ENCODE measurements at regions not wholly inside any gene's neighbourhood (a gene's known extent, or its start where the extent isn't known, plus 50 kb on each side); places are given as distances from the start of the nearest gene placed in this dataset.

DNA sequence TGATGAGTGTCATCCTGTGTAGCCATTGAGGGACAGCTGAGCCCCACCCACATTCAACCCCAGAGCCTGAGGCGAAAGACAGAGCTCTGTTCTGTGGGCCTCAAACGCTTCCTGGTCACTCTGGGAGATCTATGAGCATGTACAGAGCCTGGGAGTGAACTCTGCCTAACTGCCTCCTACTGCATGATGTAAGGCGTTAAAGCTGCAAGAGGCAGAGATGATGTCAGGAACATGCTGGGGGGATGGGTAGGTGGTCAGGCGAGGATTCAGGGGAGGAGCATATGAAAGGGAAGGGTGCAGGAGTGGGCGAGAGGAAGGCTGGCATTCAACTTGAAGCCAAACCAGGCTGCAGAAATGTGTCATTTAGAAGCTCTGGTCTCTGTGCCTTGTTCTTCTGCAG lies 181.0 kb downstream of the TFCP2L1 start:
- H3K4me3 ChIP-seq, result no peak overlapping the region
- H3K27ac ChIP-seq, result no peak overlapping the region
- intact Hi-C loops (cut with DNase I; ENCODE audit: low total_unique reads), result loop anchor here (10.0 kb wide), 1 partner anchor 231 kb away; no protein-coding TSS in a partner anchor
- H3K36me3 ChIP-seq, result no peaks in the 10 kb centered on the region
- WGBS, 5 donors, result 65 to 83% (median 74%) methylated on average over 4 to 5 of the region's 5 CpGs
- no peaks in the 10 kb centered on the region for H3K9me3 ChIP-seq
- TF ChIP-seq POLR2A (IDR thresholded peaks at IDR 0.05) (no peak), POLR2AphosphoS5 (IDR thresholded peaks at IDR 0.05) (no peak), EP300 (IDR thresholded peaks at IDR 0.05) (no peak)
- TF ChIP-seq, protein P1, sequence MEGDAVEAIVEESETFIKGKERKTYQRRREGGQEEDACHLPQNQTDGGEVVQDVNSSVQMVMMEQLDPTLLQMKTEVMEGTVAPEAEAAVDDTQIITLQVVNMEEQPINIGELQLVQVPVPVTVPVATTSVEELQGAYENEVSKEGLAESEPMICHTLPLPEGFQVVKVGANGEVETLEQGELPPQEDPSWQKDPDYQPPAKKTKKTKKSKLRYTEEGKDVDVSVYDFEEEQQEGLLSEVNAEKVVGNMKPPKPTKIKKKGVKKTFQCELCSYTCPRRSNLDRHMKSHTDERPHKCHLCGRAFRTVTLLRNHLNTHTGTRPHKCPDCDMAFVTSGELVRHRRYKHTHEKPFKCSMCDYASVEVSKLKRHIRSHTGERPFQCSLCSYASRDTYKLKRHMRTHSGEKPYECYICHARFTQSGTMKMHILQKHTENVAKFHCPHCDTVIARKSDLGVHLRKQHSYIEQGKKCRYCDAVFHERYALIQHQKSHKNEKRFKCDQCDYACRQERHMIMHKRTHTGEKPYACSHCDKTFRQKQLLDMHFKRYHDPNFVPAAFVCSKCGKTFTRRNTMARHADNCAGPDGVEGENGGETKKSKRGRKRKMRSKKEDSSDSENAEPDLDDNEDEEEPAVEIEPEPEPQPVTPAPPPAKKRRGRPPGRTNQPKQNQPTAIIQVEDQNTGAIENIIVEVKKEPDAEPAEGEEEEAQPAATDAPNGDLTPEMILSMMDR (IDR thresholded peaks at IDR 0.05), result no peak
- no peak for DNase-seq
- peaks cover 0 to 14% (median 0%) of the 10 kb centered on the region in 4 donors for H3K4me1 ChIP-seq
- H3K27me3 ChIP-seq, result peaks cover 0 to 6% (median 0%) of the 10 kb centered on the region in 3 donors

DNA sequence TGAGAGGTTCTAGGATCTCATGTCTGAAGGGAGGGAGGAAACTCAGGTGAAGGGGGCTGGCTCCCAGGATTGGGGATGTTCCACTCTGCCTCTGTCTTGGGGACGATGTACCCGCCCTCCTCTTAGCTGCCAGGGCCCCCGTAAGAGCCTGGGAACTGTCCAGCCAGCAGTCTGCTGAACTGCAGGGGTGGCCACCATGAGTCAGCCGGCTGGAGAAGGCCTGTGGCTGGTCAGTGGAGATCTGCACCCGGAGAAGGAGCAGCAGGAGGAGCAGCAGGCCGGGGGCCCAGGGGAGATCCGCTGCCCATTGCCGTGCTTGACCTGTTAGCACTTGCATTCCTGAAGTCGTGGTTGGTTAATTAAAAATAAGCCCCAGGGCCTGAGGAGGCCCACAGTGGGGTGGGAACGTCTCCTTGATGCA lies 180.3 kb downstream of the TFCP2L1 start:
- whole genome bisulfite sequencing, 5 donors, result 64 to 71% (median 67%) methylated on average over 9 to 10 of the region's 10 CpGs
- peak in 1 of 2 donors; percentile 51 for DNase-seq
- Histone ChIP-seq H3K36me3 (no peaks in the 10 kb centered on the region), H3K27ac (no peak overlapping the region), H3K9me3 (no peaks in the 10 kb centered on the region), H3K4me3 (no peak overlapping the region), H3K27me3 (peaks cover 0 to 6% (median 0%) of the 10 kb centered on the region in 3 donors), H3K4me1 (peaks cover 0 to 7% (median 0%) of the 10 kb centered on the region in 4 donors)
- intact Hi-C loops (cut with DNase I; ENCODE audit: low total_unique reads), result loop anchor here (10.0 kb wide), 1 partner anchor 230 kb away; no protein-coding TSS in a partner anchor
- TF ChIP-seq, protein P1 (IDR thresholded peaks at IDR 0.05), result no peak
- TF ChIP-seq EP300 (IDR thresholded peaks at IDR 0.05) (no peak), POLR2A (IDR thresholded peaks at IDR 0.05) (no peak), POLR2AphosphoS5 (IDR thresholded peaks at IDR 0.05) (no peak)

DNA sequence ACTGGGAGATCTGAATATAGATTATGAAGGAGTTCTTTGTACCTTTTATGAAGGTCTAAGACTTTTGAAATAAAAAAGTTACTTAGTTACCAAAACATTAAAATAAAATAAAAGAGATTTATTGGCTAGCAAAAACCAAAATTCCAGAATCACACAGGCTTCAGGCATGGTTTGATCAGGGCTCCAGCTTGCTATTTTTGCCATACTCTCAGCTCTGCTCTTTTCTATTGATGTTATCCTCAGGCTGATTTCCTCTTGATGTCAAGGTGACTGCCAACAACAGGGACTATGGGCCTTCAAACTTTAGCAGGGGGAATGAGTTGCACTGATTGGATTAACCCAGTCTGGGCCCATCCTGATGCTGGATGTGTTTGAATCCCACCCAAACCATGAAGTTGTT lies 174.1 kb downstream of the TFCP2L1 start:
- intact Hi-C loops (cut with DNase I; ENCODE audit: low total_unique reads), result no loop called here
- Histone ChIP-seq H3K4me3 (no peak overlapping the region), H3K27ac (no peak overlapping the region), H3K36me3 (no peaks in the 10 kb centered on the region), H3K9me3 (no peaks in the 10 kb centered on the region), H3K27me3 (no peaks in the 10 kb centered on the region), H3K4me1 (no peaks in the 10 kb centered on the region)
- TF ChIP-seq EP300 (IDR thresholded peaks at IDR 0.05), result no peak
- TF ChIP-seq, protein P1 (IDR thresholded peaks at IDR 0.05), result no peak
- TF ChIP-seq POLR2AphosphoS5 (IDR thresholded peaks at IDR 0.05), result no peak
- no peak for TF ChIP-seq POLR2A (IDR thresholded peaks at IDR 0.05)
- no peak for DNase-seq

- no peak for TF ChIP-seq POLR2A (IDR thresholded peaks at IDR 0.05)
- Histone ChIP-seq H3K27me3 (peaks cover 0 to 3% (median 3%) of the 10 kb centered on the region in 3 donors), H3K4me1 (no peaks in the 10 kb centered on the region), H3K36me3 (no peaks in the 10 kb centered on the region), H3K4me3 (no peak overlapping the region), H3K9me3 (no peaks in the 10 kb centered on the region), H3K27ac (no peak overlapping the region)
- WGBS, 5 donors, result 88 to 95% (median 92%) methylated on average over 7 of the region's 7 CpGs
- DNase-seq, result no peak
- intact Hi-C loops (cut with DNase I; ENCODE audit: low total_unique reads), result no loop called here
Measured at GRCh38 chr2:121118951-121119350, 166.1 kb downstream of the TFCP2L1 start.

DNA sequence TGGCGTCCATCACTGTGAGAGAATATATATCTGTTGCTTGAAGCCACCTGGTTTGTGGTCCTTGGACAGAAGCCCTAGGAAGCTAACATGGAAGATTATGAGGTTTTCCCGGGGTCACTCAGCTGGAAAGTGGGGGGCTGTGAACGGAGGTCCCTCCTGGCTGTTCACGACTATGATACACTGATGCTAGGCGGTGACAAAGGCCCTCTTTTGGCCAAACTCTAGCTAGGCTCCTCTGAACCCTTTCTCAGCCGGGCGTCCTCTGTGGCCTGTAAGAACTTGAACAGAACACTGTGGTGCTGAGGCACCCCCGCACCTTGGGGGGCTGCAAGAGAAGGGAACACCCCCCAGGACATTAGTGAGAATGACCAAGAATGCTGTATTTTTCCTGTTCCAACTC lies 164.6 kb downstream of the TFCP2L1 start:
- Histone ChIP-seq H3K4me3 (no peak overlapping the region), H3K36me3 (no peaks in the 10 kb centered on the region), H3K27me3 (peaks cover 0 to 3% (median 3%) of the 10 kb centered on the region in 3 donors), H3K4me1 (no peaks in the 10 kb centered on the region), H3K27ac (no peak overlapping the region), H3K9me3 (no peaks in the 10 kb centered on the region)
- no peak for DNase-seq
- no peak for TF ChIP-seq EP300 (IDR thresholded peaks at IDR 0.05)
- TF ChIP-seq, protein P1 (IDR thresholded peaks at IDR 0.05), result no peak
- TF ChIP-seq POLR2A (IDR thresholded peaks at IDR 0.05), result no peak
- TF ChIP-seq POLR2AphosphoS5 (IDR thresholded peaks at IDR 0.05), result no peak
- 81 to 94% (median 90%) methylated on average over 8 of the region's 8 CpGs for WGBS, 5 donors
- intact Hi-C loops (cut with DNase I; ENCODE audit: low total_unique reads), result no loop called here

All from stomach (tissue), 8 donors.